ENCODE measurements at regions not wholly inside any gene's neighbourhood (a gene's known extent, or its start where the extent isn't known, plus 50 kb on each side); places are given as distances from the start of the nearest gene placed in this dataset.
"Not testable (repeated sequence)": the region's sequence is repeated elsewhere in the genome, so short reads cannot be mapped to it uniquely, and the experiment has no call there.

DNA sequence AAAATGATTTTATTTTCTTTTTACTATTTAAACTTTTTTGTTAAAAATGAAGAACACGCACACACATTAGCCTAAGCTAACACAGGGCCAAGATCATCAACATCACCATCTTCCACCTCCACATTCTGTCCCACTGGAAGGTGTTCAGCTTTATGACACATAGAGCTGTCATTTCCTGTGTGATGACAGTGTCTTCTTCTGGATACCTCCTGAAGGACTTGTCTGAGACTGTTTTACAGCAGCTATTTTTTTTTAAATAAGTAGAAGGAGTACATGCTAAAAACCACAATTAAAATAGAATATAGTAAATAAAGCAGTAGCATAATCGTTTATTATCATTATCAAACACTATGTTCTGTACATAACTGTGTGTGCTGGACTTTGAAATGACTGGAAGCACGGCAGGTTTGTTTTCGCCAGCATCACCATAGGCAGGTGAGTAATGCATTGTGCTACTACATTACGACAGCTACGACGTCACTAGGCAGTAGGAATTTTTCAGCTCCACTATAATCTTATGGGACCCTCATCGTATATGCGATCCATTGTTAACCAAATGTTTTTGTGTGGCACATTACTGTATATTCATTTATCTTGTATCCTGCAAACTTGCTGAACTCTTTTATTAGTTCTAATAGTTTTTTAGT lies 72.8 kb downstream of the KLF15 start:
- no peaks in the 10 kb centered on the region for H3K9me2 ChIP-seq (ENCODE audit: insufficient read depth)
- peak overlapping the region; percentile 21 for H3K4me2 ChIP-seq
- peaks cover 5% of the 10 kb centered on the region; the same call in 1 of the 2 replicates for H3K4me1 ChIP-seq (replicated peaks; ENCODE audit: insufficient read depth)
- H3K79me2 ChIP-seq (ENCODE audit: low read depth) = no peaks in the 10 kb centered on the region
- no peaks in the 10 kb centered on the region for H4K20me1 ChIP-seq (ENCODE audit: insufficient read depth)
- no TSS peak for BruUV-seq (replicated peaks)
- H3K9me3 ChIP-seq (ENCODE audit: insufficient read depth, low read depth) = no peaks in the 10 kb centered on the region
- POLR2A ChIA-PET (ENCODE audit: unreplicated experiment) = interaction anchor here (0.5 kb wide), 1 partner anchor 165 kb away, joined by 3 read pairs; no protein-coding TSS in a partner anchor
- no peak overlapping the region; the same call in 1 of the 2 replicates for H3K4me3 ChIP-seq
- peaks cover 8% of the 10 kb centered on the region for H3F3A ChIP-seq (ENCODE audit: insufficient read depth, low read depth)
- DNase-seq = peak in 1 of 2 experiments; percentile 47
- H2AFZ ChIP-seq = no peak overlapping the region
- H3K27ac ChIP-seq = no peak overlapping the region
- intact Hi-C loops (cut with micrococcal nuclease; ENCODE audit: unreplicated experiment) = loop anchor here (10.0 kb wide), 1 partner anchor 190 kb away; the partner anchor contains the start of gene ZXDC
- H3K36me3 ChIP-seq (ENCODE audit: low read depth) = no peaks in the 10 kb centered on the region
- TF ChIP-seq EZH2 (IDR thresholded peaks at IDR 0.05; ENCODE audit: low read depth) (no peak), CTCF (conservative IDR thresholded peaks at IDR 0.05) (no peak)
- CTCF ChIA-PET = interaction anchor here (0.6 kb wide), 1 partner anchor 701 kb away, joined by 6 read pairs; no protein-coding TSS in a partner anchor
- H3K27me3 ChIP-seq (ENCODE audit: insufficient read depth, low read depth) = no peaks in the 10 kb centered on the region

DNA sequence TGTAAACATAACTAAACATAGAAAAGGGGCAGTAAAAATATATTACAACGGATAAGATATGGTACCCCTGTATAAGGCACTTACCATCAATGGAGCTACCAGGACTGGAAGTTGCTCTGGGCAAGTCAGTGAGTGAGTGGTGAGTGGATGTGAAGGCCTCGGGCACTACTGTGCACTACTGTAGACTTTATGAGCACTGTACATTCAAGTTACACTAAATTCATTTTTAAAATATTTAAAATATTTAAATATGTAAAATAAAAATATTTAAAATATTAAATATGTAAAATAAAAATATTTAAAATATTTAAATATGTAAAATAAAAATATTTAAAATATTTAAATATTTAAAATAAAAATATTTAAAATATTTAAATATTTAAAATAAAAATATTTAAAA lies 73.6 kb downstream of the KLF15 start:
- H3K9me3 ChIP-seq (ENCODE audit: insufficient read depth, low read depth); H3K27me3 ChIP-seq (ENCODE audit: insufficient read depth, low read depth); H3F3A ChIP-seq (ENCODE audit: insufficient read depth, low read depth); BruUV-seq (replicated peaks); H3K27ac ChIP-seq; H3K9me2 ChIP-seq (ENCODE audit: insufficient read depth); H3K4me2 ChIP-seq; H3K79me2 ChIP-seq (ENCODE audit: low read depth); H3K36me3 ChIP-seq (ENCODE audit: low read depth); H3K4me1 ChIP-seq (replicated peaks; ENCODE audit: insufficient read depth); DNase-seq; H3K4me3 ChIP-seq; H2AFZ ChIP-seq; H4K20me1 ChIP-seq (ENCODE audit: insufficient read depth); POLR2A ChIA-PET (ENCODE audit: unreplicated experiment): not testable (repeated sequence)
- intact Hi-C loops (cut with micrococcal nuclease; ENCODE audit: unreplicated experiment) = loop anchor here (10.0 kb wide), 1 partner anchor 191 kb away; the partner anchor contains the start of gene ZXDC
- CTCF ChIA-PET = interaction anchor here (0.6 kb wide), 1 partner anchor 702 kb away, joined by 6 read pairs; no protein-coding TSS in a partner anchor

DNA sequence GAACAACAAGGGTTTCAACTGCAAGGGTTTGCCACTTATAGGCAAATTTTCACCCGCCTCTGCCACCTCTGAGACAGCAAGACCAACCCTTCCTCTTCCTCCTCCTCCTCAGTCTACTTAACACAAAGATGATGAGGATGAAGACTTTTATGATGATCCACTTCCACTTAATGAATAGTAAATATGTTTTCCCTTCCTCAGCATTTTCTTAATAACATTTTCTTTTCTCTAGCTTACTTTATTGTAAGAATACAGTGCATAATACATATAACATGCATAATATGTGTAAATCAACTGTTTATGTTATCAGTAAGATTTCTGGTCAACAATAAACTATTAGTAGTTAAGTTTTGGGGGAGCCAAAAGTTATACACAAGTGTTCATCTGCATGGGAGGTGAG lies 77.4 kb downstream of the KLF15 start:
- H3K79me2 ChIP-seq (ENCODE audit: low read depth) = no peaks in the 10 kb centered on the region
- H3K9me3 ChIP-seq (ENCODE audit: insufficient read depth, low read depth) = no peaks in the 10 kb centered on the region
- POLR2A ChIA-PET (ENCODE audit: unreplicated experiment) = no interaction called here
- DNase-seq = no peak
- no peak overlapping the region for H2AFZ ChIP-seq
- H3K27me3 ChIP-seq (ENCODE audit: insufficient read depth, low read depth) = no peaks in the 10 kb centered on the region
- no peak overlapping the region for H3K27ac ChIP-seq
- peaks cover 8% of the 10 kb centered on the region for H3F3A ChIP-seq (ENCODE audit: insufficient read depth, low read depth)
- peaks cover 5% of the 10 kb centered on the region; the same call in 1 of the 2 replicates for H3K4me1 ChIP-seq (replicated peaks; ENCODE audit: insufficient read depth)
- H3K4me2 ChIP-seq = no peak overlapping the region
- CTCF ChIA-PET = no interaction called here
- H3K36me3 ChIP-seq (ENCODE audit: low read depth) = no peaks in the 10 kb centered on the region
- no peak for TF ChIP-seq CTCF (conservative IDR thresholded peaks at IDR 0.05)
- no peak for TF ChIP-seq EZH2 (IDR thresholded peaks at IDR 0.05; ENCODE audit: low read depth)
- H3K4me3 ChIP-seq = no peak overlapping the region
- no TSS peak for BruUV-seq (replicated peaks)
- intact Hi-C loops (cut with micrococcal nuclease; ENCODE audit: unreplicated experiment) = loop anchor here (10.0 kb wide), 1 partner anchor 195 kb away; the partner anchor contains the start of gene ZXDC
- H4K20me1 ChIP-seq (ENCODE audit: insufficient read depth) = no peaks in the 10 kb centered on the region
- no peaks in the 10 kb centered on the region for H3K9me2 ChIP-seq (ENCODE audit: insufficient read depth)

Data from PC-9 (cell line).